ELR (cell line): ENCODE measurements at regions not wholly inside any gene's neighbourhood (a gene's known extent, or its start where the extent isn't known, plus 50 kb on each side); places are given as distances from the start of the nearest gene placed in this dataset.
A peak's percentile ranks its signal among the peaks of the same experiment; 100 is the strongest.

ENCODE experiments used
- DNase-seq: peaks from one replicate; pipeline ENCODE4 v3.0.0-alpha.2; 2015; ENCODE audit warnings: low read depth

DNA sequence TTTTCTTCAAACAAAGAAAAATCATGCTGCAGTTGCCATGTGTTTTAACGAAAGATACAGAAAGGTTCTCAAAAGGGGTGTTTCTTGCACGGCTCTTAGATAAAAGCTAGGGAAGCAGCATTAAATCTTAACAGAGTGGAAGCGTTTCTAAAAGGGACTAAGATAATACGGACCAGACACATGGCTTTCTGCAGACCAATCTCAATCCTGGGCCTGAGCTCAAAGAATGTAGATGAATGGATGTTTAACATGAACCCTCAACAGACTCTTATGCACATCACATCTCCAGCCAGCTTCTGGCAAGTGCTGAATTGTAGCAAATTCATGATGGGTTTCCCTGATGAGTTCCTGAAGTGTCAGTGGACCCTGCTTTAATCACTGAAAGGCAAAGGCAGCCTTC lies 80.2 kb upstream of the COX10 start:
- DNase-seq = no peak

DNA sequence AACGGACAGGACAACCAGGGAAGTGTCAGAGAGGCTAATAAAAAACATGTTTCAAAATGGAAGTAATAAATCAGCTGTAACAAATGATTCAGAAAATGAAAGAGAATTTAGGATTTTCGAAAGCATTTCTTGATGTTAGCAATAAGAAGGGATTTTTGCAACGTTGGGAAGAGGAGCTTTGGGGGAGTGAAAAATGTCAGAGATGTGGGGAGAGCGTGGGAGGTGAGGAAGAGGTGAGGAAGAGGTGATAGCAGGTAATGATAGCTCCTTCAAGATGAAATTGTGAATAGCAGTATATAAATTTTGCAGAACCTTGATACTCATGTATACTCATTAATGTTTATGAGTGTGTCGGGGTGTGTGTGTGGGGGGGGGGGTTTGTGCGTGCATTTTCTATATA lies 76.2 kb upstream of the COX10 start:
- no peak for DNase-seq

DNA sequence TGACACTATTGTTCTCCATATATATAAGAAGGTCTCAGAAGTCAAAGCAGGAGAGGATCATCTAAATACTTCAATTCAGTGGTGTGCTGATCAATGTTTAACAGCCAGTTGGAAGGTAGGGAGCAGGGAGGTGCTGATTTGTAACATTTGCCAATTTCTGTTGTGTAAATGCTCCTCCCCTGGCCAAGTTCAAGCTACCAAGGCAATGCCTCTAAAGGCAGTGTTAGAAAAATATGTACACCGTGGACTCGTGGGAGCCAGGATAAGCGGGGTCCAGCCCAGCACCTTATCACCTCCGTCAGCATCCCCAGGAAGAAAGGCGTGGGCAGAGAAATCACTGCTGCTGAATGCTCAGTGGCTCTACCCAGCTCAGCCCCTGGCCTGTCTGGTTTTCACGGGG lies 75.3 kb upstream of the COX10 start:
- DNase-seq = no peak

DNA sequence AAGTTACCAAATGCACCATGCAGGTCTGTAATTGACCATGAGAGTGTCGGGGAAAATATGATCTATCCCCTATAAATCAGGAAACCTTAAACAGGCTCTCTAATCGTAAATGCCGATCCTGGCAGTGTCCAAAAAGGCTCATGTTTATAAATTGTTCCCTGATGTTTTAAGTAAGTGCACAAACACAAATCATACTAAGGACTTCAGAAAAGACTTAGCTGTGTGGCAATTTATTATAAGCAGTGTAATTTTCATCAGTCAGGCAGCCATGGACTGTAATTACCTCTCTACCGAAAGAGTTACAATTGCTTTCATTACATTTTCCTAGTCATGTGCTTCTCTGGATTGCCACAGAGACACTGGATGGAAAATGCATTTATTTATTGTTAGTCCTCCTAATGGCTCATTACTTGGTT lies 73.4 kb upstream of the COX10 start:
- no peak for DNase-seq

DNA sequence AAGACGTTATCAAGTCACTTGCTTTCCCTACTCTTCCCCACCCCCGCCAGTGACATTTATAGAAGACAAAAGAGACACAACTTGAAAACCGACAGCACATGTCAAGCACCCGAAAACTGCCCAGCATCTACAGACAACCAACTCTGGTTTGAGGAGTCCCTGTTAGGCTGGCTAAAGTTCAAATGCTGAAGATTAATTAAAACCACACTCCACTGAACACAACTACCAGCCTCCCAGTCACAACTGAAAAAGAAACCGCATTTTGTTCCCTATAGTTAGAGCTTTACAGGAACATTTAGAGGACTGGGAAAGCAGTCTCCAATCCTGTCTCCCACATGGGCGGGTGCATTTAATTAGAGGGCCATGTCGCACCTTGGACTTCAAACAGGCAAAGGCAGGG lies 73.0 kb upstream of the COX10 start:
- no peak for DNase-seq

DNA sequence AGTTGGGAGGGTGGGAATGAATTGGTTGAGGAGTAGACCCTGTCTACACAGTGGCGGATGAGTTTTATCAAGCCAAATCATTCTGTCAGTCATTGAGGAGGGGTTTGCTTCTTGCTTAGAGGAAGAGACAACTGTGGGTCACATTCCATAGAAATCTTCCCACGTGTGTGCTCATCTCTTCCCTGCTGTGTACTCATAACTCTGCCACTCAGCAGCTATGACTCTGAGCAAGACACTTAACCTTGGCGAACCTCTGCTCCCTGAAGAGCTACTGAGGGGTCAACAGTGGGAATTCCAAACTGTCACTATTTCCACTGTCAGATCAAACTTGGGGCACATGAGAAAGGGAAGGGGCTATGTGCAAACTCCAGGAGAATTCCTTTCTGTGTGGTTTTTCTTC lies 72.6 kb upstream of the COX10 start:
- no peak for DNase-seq

DNA sequence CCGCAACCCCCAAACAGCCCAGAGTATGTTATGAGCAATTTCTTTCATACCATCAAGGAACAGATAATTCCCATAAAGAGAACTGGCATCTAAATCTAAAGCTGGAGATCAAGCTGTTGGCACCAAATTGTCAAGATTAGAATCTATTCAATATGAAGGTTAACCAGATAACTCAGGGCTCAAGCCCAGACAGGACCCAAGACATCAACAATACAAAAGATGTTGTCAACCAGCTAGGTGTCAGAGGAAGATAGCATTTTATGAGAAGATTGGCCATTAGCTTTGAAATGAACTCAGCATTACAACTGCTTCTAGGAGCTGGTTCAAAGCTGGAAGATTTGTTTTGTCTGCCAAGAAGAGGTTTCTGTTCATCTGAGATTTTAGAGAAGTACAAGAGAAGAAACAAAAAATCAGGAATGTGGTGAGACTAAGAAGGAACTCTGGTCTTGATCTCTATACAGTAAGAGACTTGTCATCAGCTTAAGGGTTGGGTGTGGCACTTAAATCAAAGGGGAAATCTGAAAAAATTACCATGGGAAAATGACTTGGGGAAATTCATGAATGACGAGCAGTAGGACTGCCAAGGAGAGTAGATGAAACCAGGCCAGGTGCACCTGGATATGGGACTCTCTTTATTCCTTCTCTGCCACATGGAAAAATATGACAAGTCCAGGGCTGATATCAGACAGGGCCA lies 64.2 kb upstream of the COX10 start:
- DNase-seq = peak; percentile 15

DNA sequence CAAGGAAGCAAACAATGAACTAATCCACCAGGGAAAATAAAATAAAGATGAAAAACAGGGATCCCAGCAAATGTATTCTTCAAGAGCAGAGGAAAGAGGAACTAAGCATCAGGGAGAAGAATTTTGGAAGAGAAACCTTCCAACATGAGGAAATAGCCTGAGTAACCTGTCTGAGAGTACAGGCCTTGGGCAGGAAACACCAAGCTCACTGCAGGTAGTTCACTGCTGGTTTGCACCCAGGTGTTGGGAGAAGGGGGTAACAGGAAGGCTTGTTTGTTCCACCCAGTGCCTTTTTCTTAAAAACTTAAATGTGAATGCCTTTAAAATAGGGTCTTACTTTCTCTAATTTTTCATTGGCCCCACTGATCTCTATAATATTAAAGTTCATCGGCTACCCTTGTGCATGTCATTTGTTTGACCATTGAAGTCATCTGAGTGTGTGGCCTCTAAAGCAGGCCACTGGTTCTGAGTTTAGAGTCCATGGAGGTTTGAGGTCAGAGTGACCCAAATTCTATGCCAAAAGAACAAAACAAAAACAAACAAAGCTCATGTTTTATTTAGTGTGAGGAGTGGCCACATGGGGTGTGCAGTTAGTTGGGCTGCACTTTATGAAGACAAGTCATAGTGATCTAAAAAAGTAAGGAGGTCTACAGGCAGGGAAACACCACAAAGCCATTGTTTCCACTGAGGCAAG lies 62.9 kb upstream of the COX10 start:
- DNase-seq = no peak

DNA sequence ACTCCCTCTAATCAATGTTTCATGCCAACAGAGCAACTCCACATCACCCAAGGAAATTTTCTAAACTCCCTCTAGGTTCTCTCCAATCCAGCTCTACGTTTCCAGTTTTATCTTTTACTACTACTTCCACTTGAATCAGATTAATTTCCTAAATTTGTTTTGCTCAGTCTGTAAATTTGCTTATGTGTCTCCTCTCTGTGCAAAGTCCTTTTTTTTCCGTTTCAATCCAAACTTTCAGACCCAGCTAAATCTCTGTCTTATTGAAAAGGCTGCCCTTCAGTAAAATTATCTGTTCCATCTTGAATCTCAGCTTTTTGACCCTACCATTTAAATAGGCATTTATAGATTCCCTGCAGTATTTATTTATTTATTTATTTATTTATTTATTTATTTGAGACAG lies 61.4 kb upstream of the COX10 start:
- no peak for DNase-seq

DNA sequence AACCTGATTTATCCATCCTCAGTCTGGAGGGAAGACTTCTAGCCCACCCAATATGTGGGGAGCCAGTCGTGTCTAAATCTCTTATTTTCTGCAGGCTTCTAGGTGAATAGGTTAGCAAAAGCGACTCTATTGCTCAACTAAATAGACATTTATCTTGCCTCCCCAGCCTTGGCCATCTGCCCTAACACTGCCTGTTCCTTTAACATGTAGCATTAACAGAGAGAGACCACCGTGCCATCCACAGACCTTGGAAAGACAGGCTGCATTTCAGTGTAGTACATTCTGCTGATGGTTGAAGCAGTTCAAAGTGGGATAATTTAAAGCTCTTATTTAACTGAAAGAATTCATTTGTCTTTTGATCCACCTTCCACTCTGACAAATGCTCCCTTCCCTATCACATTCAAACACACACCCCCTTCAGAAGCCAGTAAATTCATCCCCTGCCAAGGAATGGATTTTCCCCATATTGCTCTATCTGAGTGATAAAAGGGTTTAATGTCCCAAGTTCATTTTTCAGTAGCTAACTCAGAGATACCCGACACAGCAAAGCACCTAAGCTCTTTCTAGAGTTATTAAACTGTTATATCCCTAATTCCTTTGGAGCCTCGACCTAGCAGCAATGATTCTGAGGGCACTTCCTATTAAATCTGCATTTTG lies 58.1 kb upstream of the COX10 start:
- DNase-seq = no peak

DNA sequence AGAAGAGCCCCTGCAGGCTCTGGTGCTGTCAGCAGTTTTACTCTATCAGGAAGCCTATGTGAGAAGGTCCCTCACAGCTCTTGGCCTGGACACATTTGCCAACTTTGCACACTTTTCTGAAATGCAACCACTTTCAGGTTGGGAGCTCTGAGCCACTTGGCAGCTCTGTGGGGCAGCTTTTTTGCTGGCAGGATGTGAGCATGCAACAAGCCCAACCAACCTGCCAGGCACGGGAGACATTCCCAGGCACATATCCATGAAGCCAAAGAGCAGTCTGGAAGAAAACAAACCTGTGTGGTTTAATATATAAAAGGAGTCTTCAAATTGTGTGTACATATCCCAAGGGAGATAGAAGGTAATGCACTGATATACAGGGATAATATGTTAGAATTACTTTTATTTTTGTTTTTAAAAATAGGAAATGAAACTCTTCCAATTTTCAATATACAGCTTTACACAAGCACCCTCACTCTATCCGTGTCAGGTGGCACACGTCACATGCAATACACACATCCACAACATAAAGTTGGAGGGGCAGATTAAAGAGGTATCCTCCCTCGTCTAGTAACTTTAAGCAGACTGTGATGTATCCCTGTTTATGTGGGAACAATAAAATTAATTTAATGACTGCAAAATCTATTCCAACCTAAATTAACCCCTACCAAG lies 57.4 kb upstream of the COX10 start:
- DNase-seq = no peak

DNA sequence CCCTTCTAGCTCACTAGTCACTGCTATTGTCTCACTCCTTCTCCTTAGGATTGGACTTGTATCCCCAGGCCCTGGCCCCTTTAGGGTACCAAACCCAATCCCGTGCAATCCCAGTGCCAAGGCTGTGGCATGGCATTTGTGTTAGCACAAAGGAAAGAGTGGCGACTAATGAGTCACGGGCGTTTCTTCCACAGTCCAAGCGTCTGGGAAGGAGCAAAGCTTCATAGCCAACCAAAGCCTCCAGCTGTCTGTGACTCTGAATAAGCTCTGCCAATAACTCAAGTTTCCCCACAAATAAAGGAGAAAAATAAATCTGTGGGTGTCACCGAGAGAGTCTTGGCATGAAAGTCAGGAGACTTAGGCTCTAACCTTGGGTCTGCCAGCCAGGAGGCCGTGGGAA lies 54.6 kb upstream of the COX10 start:
- DNase-seq = peak; percentile 8

DNA sequence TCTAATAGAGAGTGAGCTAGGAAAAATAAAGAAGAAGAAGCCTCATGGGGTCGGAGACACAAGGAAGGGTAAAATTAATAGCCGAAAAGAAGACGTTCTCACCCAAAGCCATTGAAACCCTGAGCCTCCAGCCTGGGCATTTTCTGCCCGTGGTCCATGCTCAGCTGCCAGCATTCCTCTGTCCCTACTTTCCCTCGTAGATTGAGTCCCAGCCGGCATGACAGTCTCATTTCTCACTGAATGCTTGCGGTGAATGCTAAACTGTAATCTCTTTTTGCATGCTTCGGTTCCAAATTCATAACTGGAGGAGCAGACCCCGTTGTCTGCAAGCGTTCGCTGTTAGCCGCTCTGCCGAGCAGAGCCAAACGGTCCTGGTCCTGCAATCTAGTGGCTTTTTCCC lies 54.0 kb upstream of the COX10 start:
- DNase-seq = no peak

DNA sequence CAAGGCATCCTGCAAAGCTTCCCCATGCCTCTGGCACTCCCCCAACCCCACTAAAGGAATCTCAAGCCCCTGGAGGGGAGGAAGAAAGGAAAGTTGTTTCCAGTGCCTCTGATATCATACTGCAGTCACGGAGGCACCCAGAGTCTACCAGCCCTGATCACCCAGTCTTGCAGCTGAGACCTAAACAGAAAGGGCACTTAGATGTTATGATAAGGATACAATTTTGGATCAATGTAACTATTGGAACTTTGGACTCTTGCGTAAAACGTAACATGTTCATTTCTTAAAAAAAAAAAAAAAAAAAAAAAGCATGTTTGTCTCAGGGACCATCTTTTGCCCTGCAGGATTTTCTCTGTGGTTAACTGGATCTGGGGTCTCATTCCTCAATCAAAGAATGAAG lies 52.4 kb upstream of the COX10 start:
- DNase-seq = no peak

DNA sequence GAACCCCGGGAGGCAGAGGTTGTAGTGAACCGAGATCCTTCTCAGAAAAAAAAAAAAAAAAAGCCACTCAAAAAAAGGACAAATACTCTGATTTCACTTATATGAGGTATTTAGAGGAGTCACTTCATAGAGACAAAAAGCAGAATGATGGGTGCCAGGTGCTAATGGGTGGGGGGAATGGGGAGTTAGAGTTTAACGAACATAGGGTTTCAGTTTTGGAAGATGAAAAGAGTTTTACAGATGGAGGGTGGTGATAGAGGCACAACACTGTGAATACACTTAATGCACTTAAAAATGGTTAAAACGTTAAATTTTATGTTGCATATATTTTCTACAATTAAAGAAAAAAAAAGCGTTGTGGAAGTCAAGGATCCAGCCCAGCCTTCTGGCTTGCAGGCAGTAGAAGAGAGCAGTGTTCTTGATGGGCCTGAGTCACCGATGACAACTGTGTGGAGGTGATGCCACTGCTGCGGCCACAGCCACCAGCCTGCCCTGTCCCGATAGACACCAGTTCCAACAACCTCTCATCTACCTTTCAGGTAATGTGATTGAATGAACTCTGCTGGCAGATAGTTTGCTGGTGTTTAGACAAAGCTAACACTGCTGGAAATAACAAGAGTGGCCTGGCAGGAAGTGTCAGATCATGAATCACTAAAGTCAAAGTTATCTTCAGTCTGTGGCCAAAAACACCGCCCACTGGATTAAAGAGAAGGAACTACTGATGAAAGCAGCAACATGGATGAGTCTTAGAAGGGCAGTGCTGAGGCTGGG lies 49.9 kb upstream of the COX10 start:
- peak; percentile 36 for DNase-seq
